Posterior vena cava (tissue), 2 donors: ENCODE measurements at regions not wholly inside any gene's neighbourhood (a gene's known extent, or its start where the extent isn't known, plus 50 kb on each side); places are given as distances from the start of the nearest gene placed in this dataset.

Source experiments
- DNase-seq: peaks from one replicate; pipeline ENCODE4 v3.0.0-alpha.2; 2020; ENCODE audit warnings: low spot score
- intact Hi-C, 2 donors: fragments of 100-400 bp; cut with DNase I; formaldehyde crosslinking; loops; one replicate each; pipeline versions ENCODE4 v1.14.1 to v1.14.2; 2022 to 2023
- donor health status: DM: yes; HTN: yes; CAD: no.
- donor health status: DM: yes; HTN: yes; CAD: no.

GRCh38 chr1:90561911-90562310, 155.2 kb downstream of the BARHL2 start:
- DNase-seq: no peak
- intact Hi-C loops: no loop called here

- DNase-seq: no peak
- intact Hi-C loops: no loop called here
These were observed 155.9 kb downstream of the BARHL2 start for GRCh38 chr1:90561103-90561783.

GRCh38 chr1:90558754-90559378, 158.2 kb downstream of the BARHL2 start:
- intact Hi-C loops: no loop called here
- DNase-seq: no peak

GRCh38 chr1:90558126-90558525, 159.0 kb downstream of the BARHL2 start:
- DNase-seq: no peak
- intact Hi-C loops: no loop called here

- intact Hi-C loops: no loop called here
- DNase-seq: no peak
These were observed 159.4 kb downstream of the BARHL2 start for GRCh38 chr1:90557706-90558105.

GRCh38 chr1:90550626-90551406, 166.3 kb downstream of the BARHL2 start:
- no peak for DNase-seq
- intact Hi-C loops: no loop called here

- DNase-seq: no peak
- intact Hi-C loops: no loop called here
These were observed 172.7 kb downstream of the BARHL2 start for GRCh38 chr1:90544356-90544755.

GRCh38 chr1:90537606-90538362, 179.3 kb downstream of the BARHL2 start:
- intact Hi-C loops: no loop called here
- no peak for DNase-seq

GRCh38 chr1:90534663-90535295, 182.3 kb downstream of the BARHL2 start:
- DNase-seq: no peak
- intact Hi-C loops: no loop called here

- intact Hi-C loops: no loop called here
- no peak for DNase-seq
These were observed 183.0 kb downstream of the BARHL2 start for GRCh38 chr1:90534116-90534515.

GRCh38 chr1:90526954-90527353, 190.1 kb downstream of the BARHL2 start:
- DNase-seq: no peak
- intact Hi-C loops: no loop called here

- no peak for DNase-seq
- intact Hi-C loops: no loop called here
These were observed 194.7 kb downstream of the BARHL2 start for GRCh38 chr1:90522432-90522831.

- intact Hi-C loops: no loop called here
- no peak for DNase-seq
These were observed 203.1 kb downstream of the BARHL2 start for GRCh38 chr1:90513956-90514355.

GRCh38 chr1:90512441-90512840, 204.7 kb downstream of the BARHL2 start:
- DNase-seq: no peak

GRCh38 chr1:90510143-90510542, 207.0 kb downstream of the BARHL2 start:
- intact Hi-C loops: no loop called here
- no peak for DNase-seq

More at GRCh38 chr1:90512441-90512840, 204.7 kb downstream of the BARHL2 start:
- intact Hi-C loops: no loop called here

GRCh38 chr1:90509225-90510048, 207.7 kb downstream of the BARHL2 start:
- intact Hi-C loops: no loop called here
- DNase-seq: no peak

- intact Hi-C loops: no loop called here
- DNase-seq: no peak
These were observed 208.5 kb downstream of the BARHL2 start for GRCh38 chr1:90508376-90509167.

GRCh38 chr1:90507173-90507572, 209.9 kb downstream of the BARHL2 start:
- DNase-seq: no peak
- intact Hi-C loops: no loop called here
